ENCODE measurements at regions not wholly inside any gene's neighbourhood (a gene's known extent, or its start where the extent isn't known, plus 50 kb on each side); places are given as distances from the start of the nearest gene placed in this dataset.
A peak's percentile ranks its signal among the peaks of the same experiment; 100 is the strongest.
"Not testable (repeated sequence)": the region's sequence is repeated elsewhere in the genome, so short reads cannot be mapped to it uniquely, and the experiment has no call there.

DNA sequence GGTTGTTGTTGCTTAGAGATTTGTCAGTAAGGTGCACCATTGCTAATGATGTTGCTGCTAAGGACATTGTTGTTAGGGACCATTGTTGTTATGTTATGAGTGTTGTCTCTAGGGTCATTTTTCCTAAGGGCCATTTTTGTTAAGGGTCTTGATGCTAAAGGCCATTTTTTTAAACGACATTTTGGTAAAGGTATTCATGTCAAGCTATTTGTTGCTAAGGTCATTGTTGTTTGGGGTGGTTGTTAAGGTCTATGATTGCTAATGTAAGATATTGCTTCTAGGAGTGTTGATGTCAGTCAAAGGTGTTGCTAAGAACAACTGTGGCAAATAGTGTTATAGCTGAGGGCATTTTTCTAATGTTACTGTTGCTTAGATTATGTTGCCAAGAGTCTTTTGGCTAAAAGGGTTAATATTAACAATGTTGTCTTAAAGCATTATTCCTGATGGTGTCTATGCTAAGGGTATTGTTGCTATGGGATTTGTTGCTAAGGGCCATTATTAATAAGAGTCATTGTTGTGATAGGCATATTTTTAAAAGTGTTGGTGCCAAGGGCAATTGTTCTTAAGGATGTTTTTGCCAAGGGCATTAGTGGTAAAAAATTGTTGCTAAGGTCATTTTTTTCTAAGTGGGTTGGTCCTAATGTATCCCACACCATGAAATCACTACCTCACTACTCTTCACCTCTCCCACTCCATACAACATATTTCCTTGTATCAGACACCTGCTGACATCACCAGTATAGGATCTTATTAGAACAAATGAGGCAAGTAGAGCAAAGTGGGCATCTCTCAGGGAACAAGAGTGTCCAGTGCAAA is 56.2 kb downstream of the SPATA31A6 start:
- H3K4me1 ChIP-seq (ENCODE audit: low read depth); H3K9me3 ChIP-seq (ENCODE audit: low read depth); H3K27me3 ChIP-seq; H3K27ac ChIP-seq; H3K4me3 ChIP-seq; DNase-seq (ENCODE audit: low read depth in 1 of 2, low spot score in 1 of 2); H3K36me3 ChIP-seq: not testable (repeated sequence)

DNA sequence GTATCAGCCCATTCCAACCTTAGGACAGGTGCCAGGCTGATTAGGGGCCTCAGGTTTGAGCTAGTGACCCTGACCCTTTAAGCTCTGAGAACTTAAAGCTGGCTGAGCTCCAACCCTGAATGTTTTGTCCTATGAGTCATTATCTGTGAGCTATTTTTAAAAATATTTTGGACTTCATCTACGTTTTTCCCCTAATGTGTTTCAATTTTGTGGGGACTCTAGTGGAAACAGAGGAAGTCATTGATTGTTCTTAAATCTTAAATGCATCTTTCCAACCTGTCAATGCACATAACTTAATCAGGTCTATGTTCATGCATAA is 56.8 kb downstream of the SPATA31A6 start:
- not testable (repeated sequence) for H3K27me3 ChIP-seq; H3K9me3 ChIP-seq (ENCODE audit: low read depth); H3K27ac ChIP-seq; H3K4me3 ChIP-seq; H3K36me3 ChIP-seq; H3K4me1 ChIP-seq (ENCODE audit: low read depth)
- DNase-seq (ENCODE audit: low read depth in 1 of 2, low spot score in 1 of 2), result peak in 1 of 2 donors; percentile 72

DNA sequence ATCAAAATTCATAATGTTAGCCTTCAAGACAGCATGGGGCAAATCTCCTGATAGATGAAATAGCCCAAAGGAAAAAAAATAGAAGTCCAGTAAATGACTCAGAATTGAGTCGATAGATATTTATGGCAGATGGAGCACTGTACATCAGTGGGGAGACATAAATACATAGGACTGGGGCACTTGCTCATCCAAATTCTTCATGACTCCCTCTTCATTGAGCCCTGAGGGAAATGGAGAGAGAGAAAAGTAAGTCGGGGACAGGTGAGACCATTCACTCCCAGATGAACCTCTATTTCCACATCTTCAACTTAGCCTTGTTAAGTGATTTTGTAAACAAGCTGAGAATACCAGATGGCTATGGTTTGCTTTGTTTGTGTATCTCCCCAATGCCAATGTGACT is 59.8 kb downstream of the SPATA31A6 start:
- not testable (repeated sequence) for H3K4me1 ChIP-seq (ENCODE audit: low read depth); H3K9me3 ChIP-seq (ENCODE audit: low read depth); H3K27ac ChIP-seq; H3K27me3 ChIP-seq; H3K36me3 ChIP-seq; H3K4me3 ChIP-seq; DNase-seq (ENCODE audit: low read depth in 1 of 2, low spot score in 1 of 2)

- not testable (repeated sequence) for DNase-seq (ENCODE audit: low read depth in 1 of 2, low spot score in 1 of 2); H3K9me3 ChIP-seq (ENCODE audit: low read depth); H3K27me3 ChIP-seq; H3K4me3 ChIP-seq; H3K27ac ChIP-seq; H3K36me3 ChIP-seq; H3K4me1 ChIP-seq (ENCODE audit: low read depth)
These were observed 60.4 kb downstream of the SPATA31A6 start for GRCh38 chr9:42243822-42244221.

DNA sequence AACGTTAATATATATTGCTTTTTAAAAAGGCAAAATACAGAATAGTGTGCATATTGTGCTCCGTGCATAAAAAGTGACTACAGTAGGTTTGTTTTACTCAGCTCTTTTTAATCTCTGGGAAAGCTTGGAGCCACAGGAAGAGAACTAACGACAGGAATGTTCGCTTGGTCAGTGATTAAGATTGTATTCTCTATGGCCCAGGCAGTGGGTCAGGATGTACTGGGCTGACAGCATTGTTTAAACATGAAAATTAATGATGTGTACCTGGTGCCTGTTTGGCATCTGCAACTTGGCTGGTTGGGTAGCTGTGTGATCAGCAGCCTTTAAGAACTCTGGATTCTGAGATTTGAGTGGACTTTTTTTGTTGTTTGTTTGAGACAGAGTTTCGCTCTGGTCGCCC is 85.3 kb downstream of the SPATA31A6 start:
- H3K4me3 ChIP-seq; H3K27me3 ChIP-seq; H3K27ac ChIP-seq; H3K9me3 ChIP-seq (ENCODE audit: low read depth); H3K4me1 ChIP-seq (ENCODE audit: low read depth); H3K36me3 ChIP-seq: not testable (repeated sequence)
- peak in 1 of 2 donors; percentile 12 for DNase-seq (ENCODE audit: low read depth in 1 of 2, low spot score in 1 of 2)

- H3K27me3 ChIP-seq; H3K4me3 ChIP-seq; DNase-seq (ENCODE audit: low read depth in 1 of 2, low spot score in 1 of 2); H3K27ac ChIP-seq; H3K36me3 ChIP-seq; H3K9me3 ChIP-seq (ENCODE audit: low read depth); H3K4me1 ChIP-seq (ENCODE audit: low read depth): not testable (repeated sequence)
These were observed 85.7 kb downstream of the SPATA31A6 start for GRCh38 chr9:42269171-42269570.

DNA sequence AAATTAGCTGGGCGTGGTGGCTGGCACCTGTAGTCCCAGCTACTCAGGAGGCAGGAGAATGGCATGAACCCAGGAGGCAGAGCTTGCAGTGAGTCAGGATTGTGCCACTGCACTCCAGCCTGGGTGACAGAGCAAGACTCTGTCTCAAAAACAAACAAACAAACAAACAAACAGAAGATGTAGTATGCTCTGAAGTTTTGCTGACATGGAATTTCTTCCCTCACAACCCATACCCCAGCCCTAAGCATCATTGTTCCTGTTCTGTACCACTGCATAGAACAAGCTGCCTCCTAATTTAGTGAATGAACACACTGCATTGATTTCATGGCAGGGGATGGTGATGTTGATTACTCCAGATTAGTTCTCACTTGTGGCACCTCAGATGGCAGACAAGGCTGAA is 89.7 kb downstream of the SPATA31A6 start:
- not testable (repeated sequence) for H3K27ac ChIP-seq; H3K9me3 ChIP-seq (ENCODE audit: low read depth); H3K36me3 ChIP-seq; DNase-seq (ENCODE audit: low read depth in 1 of 2, low spot score in 1 of 2); H3K4me1 ChIP-seq (ENCODE audit: low read depth); H3K27me3 ChIP-seq; H3K4me3 ChIP-seq

DNA sequence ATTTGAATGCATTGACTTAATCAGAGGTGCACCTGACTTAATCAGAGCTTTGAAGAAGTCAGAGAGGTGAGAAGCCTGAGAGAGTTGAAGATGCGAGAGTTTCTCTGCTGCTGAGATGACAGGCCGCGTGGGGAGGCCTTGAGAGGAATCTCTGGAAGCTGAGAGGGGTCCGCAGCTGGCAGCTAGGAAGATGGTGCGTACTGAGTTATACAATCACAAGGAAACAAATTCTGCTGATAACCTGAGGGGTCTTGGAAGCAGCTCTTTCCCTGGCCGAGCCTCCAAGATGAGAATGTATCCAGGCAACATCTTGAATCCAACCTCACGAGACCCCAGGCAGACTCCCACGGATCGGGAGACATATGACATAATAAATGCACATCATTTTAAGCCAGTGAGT is 91.7 kb downstream of the SPATA31A6 start:
- Histone ChIP-seq H3K27me3 (no peaks in the 10 kb centered on the region), H3K27ac (no peak overlapping the region), H3K36me3 (no peaks in the 10 kb centered on the region), H3K4me1 (ENCODE audit: low read depth) (no peaks in the 10 kb centered on the region), H3K4me3 (no peak overlapping the region), H3K9me3 (ENCODE audit: low read depth) (no peaks in the 10 kb centered on the region)
- TF ChIP-seq, protein P1, sequence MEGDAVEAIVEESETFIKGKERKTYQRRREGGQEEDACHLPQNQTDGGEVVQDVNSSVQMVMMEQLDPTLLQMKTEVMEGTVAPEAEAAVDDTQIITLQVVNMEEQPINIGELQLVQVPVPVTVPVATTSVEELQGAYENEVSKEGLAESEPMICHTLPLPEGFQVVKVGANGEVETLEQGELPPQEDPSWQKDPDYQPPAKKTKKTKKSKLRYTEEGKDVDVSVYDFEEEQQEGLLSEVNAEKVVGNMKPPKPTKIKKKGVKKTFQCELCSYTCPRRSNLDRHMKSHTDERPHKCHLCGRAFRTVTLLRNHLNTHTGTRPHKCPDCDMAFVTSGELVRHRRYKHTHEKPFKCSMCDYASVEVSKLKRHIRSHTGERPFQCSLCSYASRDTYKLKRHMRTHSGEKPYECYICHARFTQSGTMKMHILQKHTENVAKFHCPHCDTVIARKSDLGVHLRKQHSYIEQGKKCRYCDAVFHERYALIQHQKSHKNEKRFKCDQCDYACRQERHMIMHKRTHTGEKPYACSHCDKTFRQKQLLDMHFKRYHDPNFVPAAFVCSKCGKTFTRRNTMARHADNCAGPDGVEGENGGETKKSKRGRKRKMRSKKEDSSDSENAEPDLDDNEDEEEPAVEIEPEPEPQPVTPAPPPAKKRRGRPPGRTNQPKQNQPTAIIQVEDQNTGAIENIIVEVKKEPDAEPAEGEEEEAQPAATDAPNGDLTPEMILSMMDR (IDR thresholded peaks at IDR 0.05; ENCODE audit: low read depth, low read length), result no peak
- DNase-seq (ENCODE audit: low read depth in 1 of 2, low spot score in 1 of 2), result no peak

- DNase-seq (ENCODE audit: low read depth in 1 of 2, low spot score in 1 of 2); H3K27ac ChIP-seq; H3K4me3 ChIP-seq; H3K4me1 ChIP-seq (ENCODE audit: low read depth); H3K36me3 ChIP-seq; H3K9me3 ChIP-seq (ENCODE audit: low read depth); H3K27me3 ChIP-seq: not testable (repeated sequence)
These were observed 99.2 kb downstream of the SPATA31A6 start for GRCh38 chr9:42282531-42283178.

DNA sequence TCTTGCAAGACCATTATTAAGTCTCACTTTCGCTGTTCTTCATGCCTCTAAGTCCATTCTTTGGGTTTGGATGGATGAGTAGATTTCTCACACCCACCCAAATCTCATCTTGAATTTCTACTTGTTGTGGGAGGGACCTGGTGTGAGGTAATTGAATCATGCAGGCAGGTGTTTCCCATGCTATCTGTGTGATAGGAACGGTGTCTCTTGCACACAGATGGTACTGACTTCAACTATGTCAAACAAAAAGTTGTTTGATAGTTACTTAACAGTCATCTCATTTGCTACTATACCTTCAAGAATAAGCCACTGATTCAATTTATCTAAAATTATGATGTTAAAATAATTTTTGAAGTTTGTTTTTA is 99.7 kb downstream of the SPATA31A6 start:
- not testable (repeated sequence) for H3K4me3 ChIP-seq; DNase-seq (ENCODE audit: low read depth in 1 of 2, low spot score in 1 of 2); H3K36me3 ChIP-seq; H3K9me3 ChIP-seq (ENCODE audit: low read depth); H3K27ac ChIP-seq; H3K4me1 ChIP-seq (ENCODE audit: low read depth); H3K27me3 ChIP-seq

GRCh38 chr9:42286145-42286845 is 102.8 kb downstream of the SPATA31A6 start:
- not testable (repeated sequence) for H3K4me3 ChIP-seq; H3K4me1 ChIP-seq (ENCODE audit: low read depth); H3K9me3 ChIP-seq (ENCODE audit: low read depth); H3K36me3 ChIP-seq; H3K27me3 ChIP-seq; DNase-seq (ENCODE audit: low read depth in 1 of 2, low spot score in 1 of 2); H3K27ac ChIP-seq

- not testable (repeated sequence) for H3K4me3 ChIP-seq; H3K9me3 ChIP-seq (ENCODE audit: low read depth); H3K36me3 ChIP-seq; H3K27me3 ChIP-seq; DNase-seq (ENCODE audit: low read depth in 1 of 2, low spot score in 1 of 2); H3K27ac ChIP-seq; H3K4me1 ChIP-seq (ENCODE audit: low read depth)
These were observed 104.8 kb downstream of the SPATA31A6 start for GRCh38 chr9:42288002-42288864.
